ENCODE measurements at regions not wholly inside any gene's neighbourhood (a gene's known extent, or its start where the extent isn't known, plus 50 kb on each side); places are given as distances from the start of the nearest gene placed in this dataset.

GRCh38 chr2:3062476-3063260 is 314.9 kb downstream of the EIPR1 start:
- no peak for DNase-seq

GRCh38 chr2:3060049-3060448 is 317.6 kb downstream of the EIPR1 start:
- no peak for DNase-seq

- DNase-seq, result no peak
Measured at GRCh38 chr2:3059141-3059925, 318.3 kb downstream of the EIPR1 start.

GRCh38 chr2:3054066-3054465 is 323.6 kb downstream of the EIPR1 start:
- DNase-seq, result no peak

- DNase-seq, result no peak
Measured at GRCh38 chr2:3051266-3051665, 326.4 kb downstream of the EIPR1 start.

- DNase-seq, result no peak
Measured at GRCh38 chr2:3046170-3046865, 331.3 kb downstream of the EIPR1 start.

- DNase-seq, result no peak
Measured at GRCh38 chr2:3045318-3045921, 332.2 kb downstream of the EIPR1 start.

- no peak for DNase-seq
Measured at GRCh38 chr2:3044587-3045317, 332.9 kb downstream of the EIPR1 start.

- DNase-seq, result no peak
Measured at GRCh38 chr2:3043726-3044125, 333.9 kb downstream of the EIPR1 start.

- no peak for DNase-seq
Measured at GRCh38 chr2:3042601-3043585, 334.7 kb downstream of the EIPR1 start.

- DNase-seq, result peak; percentile 61
Measured at GRCh38 chr2:3041841-3042600, 335.6 kb downstream of the EIPR1 start.

GRCh38 chr2:3041246-3041645 is 336.4 kb downstream of the EIPR1 start:
- DNase-seq, result no peak

- peak; percentile 18 for DNase-seq
Measured at GRCh38 chr2:3040496-3041140, 337.0 kb downstream of the EIPR1 start.

GRCh38 chr2:3040066-3040428 is 337.6 kb downstream of the EIPR1 start:
- no peak for DNase-seq

- DNase-seq, result no peak
Measured at GRCh38 chr2:3039188-3040065, 338.2 kb downstream of the EIPR1 start.

- no peak for DNase-seq
Measured at GRCh38 chr2:3038636-3039035, 339.0 kb downstream of the EIPR1 start.

GRCh38 chr2:3037196-3038194 is 340.1 kb downstream of the EIPR1 start:
- no peak for DNase-seq
